K562 (cell line): ENCODE measurements at regions not wholly inside any gene's neighbourhood (a gene's known extent, or its start where the extent isn't known, plus 50 kb on each side); places are given as distances from the start of the nearest gene placed in this dataset.

ENCODE experiments used
- ATAC-seq: fragments of 200-7000 bp; cut with Tn5 transposase; 3 replicates; pipeline ENCODE4 v1.9.1; 2020; ENCODE audit warnings: moderate library complexity
- BruUV-seq: library from RNA; stranded (reverse); fragments of 400-500 nt; replicated peaks from 2 replicates; lab custom pipeline; 2021; lab: Mats Ljungman, UMichigan
- CTCF ChIA-PET: fragments of 300-600 bp; formaldehyde crosslinking; extraction: SDS; loops from one replicate; lab custom pipeline; 2021; ENCODE audit warnings: low intra/inter-chr PET ratio; lab: Yijun Ruan, JAX
- POLR2A ChIA-PET: fragments of 300-600, 350-650 bp; sonication (Branson Sonifier 250); formaldehyde crosslinking; extraction: SDS; loops from one replicate; lab custom pipeline; 2021; ENCODE audit warnings: antibody characterized with exemption, inconsistent platforms; lab: Yijun Ruan, JAX
- DNase-seq, 4 experiments: peaks; one replicate each; pipeline versions ENCODE4 v3.0.0 to v3.0.0-alpha.2; 2011 to 2018; ENCODE audit warnings: low spot score in 3 of 4, mixed read lengths in 3 of 4; ENCODE audit errors: extremely low read depth in 1 of 4
- FAIRE-seq: peaks from 2 replicates; lab custom pipeline; 2011; peaks lifted over from hg19 to GRCh38; lab: Jason Lieb, UNC
- H2AFZ ChIP-seq: 2 replicates; pipeline ENCODE4 v1.6.0; 2011; ENCODE audit warnings: low read depth, low read length, control low read depth, inconsistent platforms
- H3K27ac ChIP-seq: fragments of 200-600 bp; 3 replicates; pipeline ENCODE4 v1.8.0; 2011; ENCODE audit warnings: low read depth, mild to moderate bottlenecking, control low read depth, inconsistent platforms, low read length, moderate library complexity, mixed read lengths; ENCODE audit errors: extremely low read depth
- H3K27me3 ChIP-seq, 2 experiments: fragments of 300-600 bp in 1 of 2; 2 replicates in 1 of 2; 3 replicates in 1 of 2; pipeline versions ENCODE4 v1.6.0 to v1.8.0; 2011; ENCODE audit warnings: inconsistent platforms in 2 of 2, low read length in 2 of 2, mild to moderate bottlenecking in 1 of 2, mixed read lengths in 1 of 2, moderate library complexity in 1 of 2; ENCODE audit not compliant: control insufficient read depth in 2 of 2, insufficient read depth in 2 of 2
- H3K36me3 ChIP-seq: fragments of 300-600 bp; 3 replicates; pipeline ENCODE4 v1.8.0; 2011; ENCODE audit warnings: mild to moderate bottlenecking, low read length, inconsistent platforms; ENCODE audit not compliant: control insufficient read depth, insufficient read depth
- H3K4me1 ChIP-seq, 2 experiments: fragments of 200-600 bp in 1 of 2; replicated peaks in 1 of 2; 2 replicates in 1 of 2; 3 replicates in 1 of 2; pipeline versions ENCODE4 v1.5.1 to v1.8.0; 2011; ENCODE audit warnings: inconsistent platforms in 2 of 2, low read length in 2 of 2, mild to moderate bottlenecking in 1 of 2, mixed read lengths in 1 of 2, moderate library complexity in 1 of 2; ENCODE audit not compliant: control insufficient read depth in 2 of 2, insufficient read depth in 2 of 2
- H3K4me2 ChIP-seq: 2 replicates; pipeline ENCODE4 v1.6.1; 2011; ENCODE audit warnings: low read length, control low read depth, inconsistent platforms, mixed read lengths; ENCODE audit not compliant: insufficient read depth
- H3K4me3 ChIP-seq: fragments of 200-600 bp; sonication (generic), shearing (Covaris generic); 2 replicates; pipeline ENCODE4 v1.5.1; 2016; ENCODE audit warnings: control low read depth, inconsistent platforms
- H3K79me2 ChIP-seq: fragments of 200-600 bp; 3 replicates; pipeline ENCODE4 v1.8.0; 2011; ENCODE audit warnings: low read length, inconsistent platforms; ENCODE audit not compliant: control insufficient read depth, insufficient read depth
- H3K9ac ChIP-seq, 2 experiments: 2 replicates each; pipeline versions ENCODE4 v1.6.0 to v1.6.1; 2011; ENCODE audit warnings: low read depth in 2 of 2, low read length in 2 of 2, control low read depth in 1 of 2, inconsistent platforms in 1 of 2, mild to moderate bottlenecking in 1 of 2, mixed read lengths in 1 of 2; ENCODE audit not compliant: insufficient read depth in 1 of 2
- H3K9me1 ChIP-seq: one replicate; pipeline ENCODE4 v1.6.0; 2011; ENCODE audit warnings: inconsistent platforms, mild to moderate bottlenecking, low read length, moderate library complexity; ENCODE audit not compliant: control insufficient read depth, insufficient read depth
- H3K9me3 ChIP-seq: replicated peaks from 2 replicates; pipeline ENCODE4 v1.5.1; 2011; ENCODE audit warnings: low read depth, low read length, inconsistent platforms; ENCODE audit not compliant: control insufficient read depth, insufficient read depth
- H4K20me1 ChIP-seq: replicated peaks from 2 replicates; pipeline ENCODE4 v1.6.1; 2011; ENCODE audit warnings: low read length, inconsistent platforms, mixed read lengths; ENCODE audit not compliant: control insufficient read depth, insufficient read depth
- FOXA1 ChIP-seq: fragments of 450-650 bp; IDR thresholded peaks from 2 replicates; pipeline ENCODE4 v1.6.1; 2016; ENCODE audit warnings: mild to moderate bottlenecking, borderline replicate concordance
- GABPA ChIP-seq: fragments of 200-800 bp; sonication (Bioruptor generic); conservative IDR thresholded peaks from 2 replicates; pipeline ENCODE4 v1.6.1; 2016; ENCODE audit warnings: low read depth, missing genetic modification characterization, missing compliant biosample characterization
- GTF2A2 ChIP-seq: IDR thresholded peaks from 2 replicates; pipeline ENCODE4 v1.6.1; 2016; ENCODE audit warnings: mild to moderate bottlenecking, missing genetic modification characterization, missing compliant biosample characterization
- JUN ChIP-seq, 2 experiments: sonication (generic) in 1 of 2; formaldehyde crosslinking in 1 of 2; IDR thresholded peaks; 2 replicates each; pipeline versions ENCODE4 v1.6.1 to v1.8.0; 2012 to 2022; ENCODE audit warnings: borderline replicate concordance in 2 of 2, mild to moderate bottlenecking in 2 of 2, improper control_type of control experiment in 1 of 2, low read depth in 1 of 2, low read length in 1 of 2, missing genetic modification reagents in 1 of 2
- MAZ ChIP-seq, 2 experiments: fragments of 450-650 bp in 1 of 2; sonication (generic) in 1 of 2; formaldehyde crosslinking; IDR thresholded peaks in 1 of 2; conservative IDR thresholded peaks in 1 of 2; 2 replicates each; pipeline versions ENCODE4 v1.4.0 to v1.5.0; 2020; ENCODE audit warnings: mild to moderate bottlenecking in 1 of 2, missing genetic modification reagents in 1 of 2
- NRF1 ChIP-seq, 2 experiments: fragments of 450-650 bp; IDR thresholded peaks in 1 of 2; conservative IDR thresholded peaks in 1 of 2; 2 replicates each; pipeline ENCODE4 v1.6.1; 2014; ENCODE audit warnings: mild to moderate bottlenecking in 2 of 2
- PYGO2 ChIP-seq: fragments of 450-650 bp; IDR thresholded peaks from 2 replicates; pipeline ENCODE4 v1.6.1; 2016; ENCODE audit warnings: mild to moderate bottlenecking, missing genetic modification characterization, moderate library complexity, missing compliant biosample characterization
- RBM34 ChIP-seq: fragments of 200-400 bp; formaldehyde crosslinking; IDR thresholded peaks from 2 replicates; pipeline ENCODE4 v1.6.1; 2018; ENCODE audit warnings: low read length, borderline replicate concordance; ENCODE audit not compliant: insufficient read depth
- SLC30A9 ChIP-seq: fragments of 250-450 bp; sonication (Bioruptor Pico); IDR thresholded peaks from 2 replicates; pipeline ENCODE4 v1.8.0; 2022; ENCODE audit warnings: mild to moderate bottlenecking, moderate library complexity
- TOE1 ChIP-seq, 2 experiments: fragments of 450-650 bp in 1 of 2; sonication (generic) in 1 of 2; formaldehyde crosslinking in 1 of 2; IDR thresholded peaks; 2 replicates each; pipeline versions ENCODE4 v1.7.1 to v1.8.0; 2016 to 2022; ENCODE audit warnings: borderline replicate concordance in 2 of 2, mild to moderate bottlenecking in 2 of 2, antibody characterized with exemption in 1 of 2, inconsistent platforms in 1 of 2, low read depth in 1 of 2, missing genetic modification reagents in 1 of 2, moderate library complexity in 1 of 2
- XRCC5 ChIP-seq: fragments of 200-400 bp; formaldehyde crosslinking; IDR thresholded peaks from 2 replicates; pipeline ENCODE4 v1.6.1; 2017; ENCODE audit warnings: low read depth, mild to moderate bottlenecking, low read length
- ZNF165 ChIP-seq: fragments of 250-450 bp; sonication (Bioruptor Pico); IDR thresholded peaks from 2 replicates; pipeline ENCODE4 v1.4.0; 2020; ENCODE audit warnings: borderline replicate concordance
- ZNF184 ChIP-seq: sonication (generic); formaldehyde crosslinking; IDR thresholded peaks from 2 replicates; pipeline ENCODE4 v1.5.0; 2020; ENCODE audit warnings: missing genetic modification reagents
- ZNF232 ChIP-seq: sonication (generic); formaldehyde crosslinking; IDR thresholded peaks from 2 replicates; pipeline ENCODE4 v1.8.0; 2022; ENCODE audit warnings: mild to moderate bottlenecking, missing genetic modification reagents
- ZNF668 ChIP-seq: fragments of 250-450 bp; sonication (Bioruptor Pico); IDR thresholded peaks from 2 replicates; pipeline ENCODE4 v1.8.0; 2022; ENCODE audit warnings: mild to moderate bottlenecking, inconsistent platforms
- ZSCAN32 ChIP-seq: fragments of 450-650 bp; formaldehyde crosslinking; IDR thresholded peaks from 2 replicates; pipeline ENCODE4 v1.4.0; 2020; ENCODE audit warnings: mild to moderate bottlenecking, moderate library complexity
- WGBS: fragments of 100-300 bp; shearing (Covaris generic); methylation state at CpG from one replicate; pipeline ENCODE4 v1.1.6; 2016; ENCODE audit warnings: low coverage, mixed read lengths; ENCODE audit not compliant: insufficient coverage; ENCODE audit errors: missing lambda C conversion rate; 5-methylcytosine and 5-hydroxymethylcytosine counted together
- in situ Hi-C: fragments of 300-500 bp; cut with MboI; formaldehyde crosslinking; loops from 4 replicates; pipeline ENCODE4 v1.15.0; 2018; ENCODE audit warnings: inconsistent platforms, mixed read lengths
- intact Hi-C: fragments of 100-400 bp; cut with micrococcal nuclease; formaldehyde crosslinking; loops from 2 replicates; pipeline ENCODE4 v1.14.2; 2022
- TF ChIP-seq, protein P1 (sequence below): sonication (generic); formaldehyde crosslinking; IDR thresholded peaks from 2 replicates; pipeline ENCODE4 v1.5.0; 2020; ENCODE audit warnings: missing genetic modification reagents
- TF ChIP-seq, protein P2 (sequence below), 3 experiments: IDR thresholded peaks in 2 of 3; conservative IDR thresholded peaks in 1 of 3; 2 replicates each; pipeline ENCODE4 v1.5.1; 2011 to 2012; ENCODE audit warnings: low read length in 3 of 3, mild to moderate bottlenecking in 3 of 3, control low read depth in 2 of 3, improper control_type of control experiment in 1 of 3, inconsistent platforms in 1 of 3, low read depth in 1 of 3, mixed read lengths in 1 of 3, moderate library complexity in 1 of 3; ENCODE audit not compliant: insufficient read depth in 2 of 3

DNA sequence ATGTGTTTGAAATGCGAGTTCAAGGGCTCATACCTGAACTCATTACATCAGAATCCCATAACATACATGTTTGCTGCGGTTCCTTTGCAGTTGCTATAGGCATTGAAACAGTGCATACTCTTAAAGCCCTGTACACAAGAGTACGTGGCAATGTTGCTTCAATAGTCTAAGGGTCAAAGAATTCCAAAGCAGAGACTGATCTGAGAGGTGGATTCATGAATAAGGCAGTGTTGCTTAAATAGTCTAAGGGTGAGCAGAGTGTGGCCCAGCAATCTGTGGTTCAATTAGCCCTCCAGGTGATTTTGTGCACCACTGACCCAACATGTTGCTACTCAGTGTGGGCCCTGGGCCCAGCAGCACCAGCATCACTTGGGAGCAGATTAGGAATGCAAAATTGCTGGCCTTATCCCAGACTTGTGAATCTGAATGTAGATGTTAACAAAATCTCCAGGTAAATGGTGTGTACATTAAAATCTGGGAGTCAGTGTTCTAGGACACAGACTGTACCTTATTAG, 314.7 kb upstream of the UMPS start:
- in situ Hi-C loops = no loop called here
- no TSS peak for BruUV-seq
- 0% methylated on average over 3 of the region's 3 CpGs for WGBS
- TF ChIP-seq RBM34 (no peak), SLC30A9 (CRISPR knock-in tag) (no peak), PYGO2 (tag) (no peak), ZNF668 (CRISPR knock-in tag) (no peak), TOE1 (IDR thresholded peaks at IDR 0.05; ENCODE audit: borderline replicate concordance) (no peak), TOE1 (CRISPR knock-in tag; IDR thresholded peaks at IDR 0.05; ENCODE audit: borderline replicate concordance, low read depth) (no peak), NRF1 (conservative IDR thresholded peaks at IDR 0.05 in 1 of 2, IDR thresholded peaks at IDR 0.05 in 1 of 2) (no peak), JUN (IDR thresholded peaks at IDR 0.05; ENCODE audit: borderline replicate concordance, low read depth, low read length) (no peak), JUN (CRISPR knock-in tag; IDR thresholded peaks at IDR 0.05; ENCODE audit: borderline replicate concordance) (no peak), ZNF184 (CRISPR knock-in tag) (no peak), ZSCAN32 (CRISPR knock-in tag) (no peak), ZNF165 (no peak), XRCC5 (no peak), FOXA1 (no peak), GABPA (tag) (no peak), MAZ (CRISPR knock-in tag; conservative IDR thresholded peaks at IDR 0.05 in 1 of 2, IDR thresholded peaks at IDR 0.05 in 1 of 2) (no peak), ZNF232 (CRISPR knock-in tag) (no peak), GTF2A2 (tag) (no peak)
- TF ChIP-seq, protein P1, sequence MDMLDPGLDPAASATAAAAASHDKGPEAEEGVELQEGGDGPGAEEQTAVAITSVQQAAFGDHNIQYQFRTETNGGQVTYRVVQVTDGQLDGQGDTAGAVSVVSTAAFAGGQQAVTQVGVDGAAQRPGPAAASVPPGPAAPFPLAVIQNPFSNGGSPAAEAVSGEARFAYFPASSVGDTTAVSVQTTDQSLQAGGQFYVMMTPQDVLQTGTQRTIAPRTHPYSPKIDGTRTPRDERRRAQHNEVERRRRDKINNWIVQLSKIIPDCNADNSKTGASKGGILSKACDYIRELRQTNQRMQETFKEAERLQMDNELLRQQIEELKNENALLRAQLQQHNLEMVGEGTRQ (CRISPR knock-in tag) = no peak
- TF ChIP-seq, protein P2, sequence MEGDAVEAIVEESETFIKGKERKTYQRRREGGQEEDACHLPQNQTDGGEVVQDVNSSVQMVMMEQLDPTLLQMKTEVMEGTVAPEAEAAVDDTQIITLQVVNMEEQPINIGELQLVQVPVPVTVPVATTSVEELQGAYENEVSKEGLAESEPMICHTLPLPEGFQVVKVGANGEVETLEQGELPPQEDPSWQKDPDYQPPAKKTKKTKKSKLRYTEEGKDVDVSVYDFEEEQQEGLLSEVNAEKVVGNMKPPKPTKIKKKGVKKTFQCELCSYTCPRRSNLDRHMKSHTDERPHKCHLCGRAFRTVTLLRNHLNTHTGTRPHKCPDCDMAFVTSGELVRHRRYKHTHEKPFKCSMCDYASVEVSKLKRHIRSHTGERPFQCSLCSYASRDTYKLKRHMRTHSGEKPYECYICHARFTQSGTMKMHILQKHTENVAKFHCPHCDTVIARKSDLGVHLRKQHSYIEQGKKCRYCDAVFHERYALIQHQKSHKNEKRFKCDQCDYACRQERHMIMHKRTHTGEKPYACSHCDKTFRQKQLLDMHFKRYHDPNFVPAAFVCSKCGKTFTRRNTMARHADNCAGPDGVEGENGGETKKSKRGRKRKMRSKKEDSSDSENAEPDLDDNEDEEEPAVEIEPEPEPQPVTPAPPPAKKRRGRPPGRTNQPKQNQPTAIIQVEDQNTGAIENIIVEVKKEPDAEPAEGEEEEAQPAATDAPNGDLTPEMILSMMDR (IDR thresholded peaks at IDR 0.05 in 2 of 3, conservative IDR thresholded peaks at IDR 0.05 in 1 of 3; ENCODE audit: insufficient read depth in 2 of 3, low read depth in 1 of 3, low read length in 3 of 3) = no peak

More for the DNA sequence above, 314.7 kb upstream of the UMPS start:
- H3K9me3 ChIP-seq = no peaks in the 10 kb centered on the region
- no peaks in the 10 kb centered on the region for H3K36me3 ChIP-seq
- FAIRE-seq = no peak
- H2AFZ ChIP-seq = no peak overlapping the region
- intact Hi-C loops = no loop called here
- H3K4me3 ChIP-seq = no peak overlapping the region
- POLR2A ChIA-PET = interaction anchor here (1.5 kb wide), 1 partner anchor 24 kb away, joined by 4 read pairs; no protein-coding TSS in a partner anchor
- no peak overlapping the region for H3K4me2 ChIP-seq
- H3K4me1 ChIP-seq = no peaks in the 10 kb centered on the region
- no peaks in the 10 kb centered on the region for H3K79me2 ChIP-seq
- no peak for ATAC-seq
- no peaks in the 10 kb centered on the region for H3K9me1 ChIP-seq
- no peak overlapping the region for H3K27ac ChIP-seq
- CTCF ChIA-PET = no interaction called here
- 0 out of 5 replicates have a peak, but pooled peaks cover 0 to 7% of the 10 kb centered on the region in 2 experiments for H3K27me3 ChIP-seq
- DNase-seq = no peak
- no peak overlapping the region for H3K9ac ChIP-seq
- H4K20me1 ChIP-seq = no peaks in the 10 kb centered on the region
